Lower leg skin (tissue), 3 donors: ENCODE measurements at regions not wholly inside any gene's neighbourhood (a gene's known extent, or its start where the extent isn't known, plus 50 kb on each side); places are given as distances from the start of the nearest gene placed in this dataset.

ENCODE experiments used
- POLR2A ChIP-seq, 2 donors: fragments of 450-650 bp; IDR thresholded peaks; one replicate each; pipeline ENCODE4 v1.6.1; 2016 to 2017; ENCODE audit warnings: antibody characterized with exemption in 2 of 2, mild to moderate bottlenecking in 1 of 2, moderate library complexity in 1 of 2
- TF ChIP-seq, protein P1 (sequence below), 3 donors: fragments of 450-650 bp; IDR thresholded peaks; one replicate each; pipeline ENCODE4 v1.5.1; 2016; ENCODE audit warnings: antibody characterized with exemption in 3 of 3, mild to moderate bottlenecking in 3 of 3, moderate library complexity in 2 of 3

DNA sequence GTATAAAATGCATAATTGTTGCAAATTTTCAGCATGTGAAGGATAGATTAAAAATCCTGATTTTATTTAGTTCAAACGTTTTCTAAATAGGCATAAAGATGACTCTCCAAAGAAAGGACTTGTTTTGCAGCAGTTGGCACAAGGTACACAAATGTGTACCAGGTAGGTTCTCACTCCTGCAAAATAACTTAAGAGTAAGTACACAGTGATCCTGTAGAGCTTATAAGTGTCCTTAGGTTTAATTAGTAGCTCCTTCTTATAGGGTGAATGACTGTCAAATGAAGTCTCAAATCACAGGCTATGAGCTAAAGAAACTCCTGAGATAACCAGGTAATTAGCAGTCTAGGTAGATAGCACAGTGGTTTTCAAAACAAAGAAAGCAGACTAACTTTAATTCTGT lies 330.6 kb upstream of the MDGA2 start:
- TF ChIP-seq, protein P1, sequence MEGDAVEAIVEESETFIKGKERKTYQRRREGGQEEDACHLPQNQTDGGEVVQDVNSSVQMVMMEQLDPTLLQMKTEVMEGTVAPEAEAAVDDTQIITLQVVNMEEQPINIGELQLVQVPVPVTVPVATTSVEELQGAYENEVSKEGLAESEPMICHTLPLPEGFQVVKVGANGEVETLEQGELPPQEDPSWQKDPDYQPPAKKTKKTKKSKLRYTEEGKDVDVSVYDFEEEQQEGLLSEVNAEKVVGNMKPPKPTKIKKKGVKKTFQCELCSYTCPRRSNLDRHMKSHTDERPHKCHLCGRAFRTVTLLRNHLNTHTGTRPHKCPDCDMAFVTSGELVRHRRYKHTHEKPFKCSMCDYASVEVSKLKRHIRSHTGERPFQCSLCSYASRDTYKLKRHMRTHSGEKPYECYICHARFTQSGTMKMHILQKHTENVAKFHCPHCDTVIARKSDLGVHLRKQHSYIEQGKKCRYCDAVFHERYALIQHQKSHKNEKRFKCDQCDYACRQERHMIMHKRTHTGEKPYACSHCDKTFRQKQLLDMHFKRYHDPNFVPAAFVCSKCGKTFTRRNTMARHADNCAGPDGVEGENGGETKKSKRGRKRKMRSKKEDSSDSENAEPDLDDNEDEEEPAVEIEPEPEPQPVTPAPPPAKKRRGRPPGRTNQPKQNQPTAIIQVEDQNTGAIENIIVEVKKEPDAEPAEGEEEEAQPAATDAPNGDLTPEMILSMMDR (IDR thresholded peaks at IDR 0.05), result no peak
- TF ChIP-seq POLR2A (IDR thresholded peaks at IDR 0.05), result no peak
